H1 (cell line): ENCODE measurements at regions not wholly inside any gene's neighbourhood (a gene's known extent, or its start where the extent isn't known, plus 50 kb on each side); places are given as distances from the start of the nearest gene placed in this dataset.

ENCODE experiments used
- ATF3 ChIP-seq: IDR thresholded peaks from 2 replicates; pipeline ENCODE4 v1.6.1; 2011; ENCODE audit warnings: low read depth, mild to moderate bottlenecking, low read length; ENCODE audit not compliant: insufficient read depth
- BCL11A ChIP-seq, 2 experiments: IDR thresholded peaks; one replicate each; pipeline ENCODE4 v1.6.1; 2011; ENCODE audit warnings: low read depth in 2 of 2, low read length in 2 of 2, mild to moderate bottlenecking in 2 of 2
- BRCA1 ChIP-seq: IDR thresholded peaks from 2 replicates; pipeline ENCODE4 v1.6.1; 2012; ENCODE audit warnings: low read depth, low read length, improper control_type of control experiment
- CBX5 ChIP-seq: fragments of 300-800, 300-1000 bp; sonication (generic); IDR thresholded peaks from 2 replicates; pipeline ENCODE4 v1.7.1; 2016; ENCODE audit warnings: antibody characterized with exemption, low read length, low read depth
- CBX8 ChIP-seq: fragments of 300-800, 300-1000 bp; sonication (generic); IDR thresholded peaks from 2 replicates; pipeline ENCODE4 v1.7.1; 2016; ENCODE audit warnings: low read depth, low read length, borderline replicate concordance
- CHD7 ChIP-seq: fragments of 300-600 bp; sonication (generic); IDR thresholded peaks from 2 replicates; pipeline ENCODE4 v1.7.1; 2012; ENCODE audit warnings: low read length, moderate library complexity, mild to moderate bottlenecking, inconsistent platforms; ENCODE audit not compliant: insufficient replicate concordance
- KDM4A ChIP-seq: IDR thresholded peaks from one replicate; pipeline ENCODE4 v1.7.1; 2012; ENCODE audit warnings: low read depth, mild to moderate bottlenecking, moderate library complexity, low read length, inconsistent platforms; ENCODE audit not compliant: severe bottlenecking
- RBBP5 ChIP-seq: IDR thresholded peaks from 2 replicates; pipeline ENCODE4 v1.7.1; 2012; ENCODE audit warnings: low read depth, mild to moderate bottlenecking, inconsistent platforms, low read length, moderate library complexity, borderline replicate concordance
- RFX5 ChIP-seq: IDR thresholded peaks from 2 replicates; pipeline ENCODE4 v1.6.1; 2011; ENCODE audit warnings: low read depth, low read length, improper control_type of control experiment, borderline replicate concordance
- SAP30 ChIP-seq: fragments of 300-600 bp; sonication (generic); IDR thresholded peaks from 2 replicates; pipeline ENCODE4 v1.7.1; 2012; ENCODE audit warnings: low read length, moderate library complexity, mild to moderate bottlenecking, inconsistent platforms; ENCODE audit not compliant: insufficient read depth, insufficient replicate concordance

- no peak for TF ChIP-seq CHD7
- TF ChIP-seq CBX5: no peak
- TF ChIP-seq SAP30: no peak
- no peak for TF ChIP-seq CBX8
- TF ChIP-seq BCL11A (IDR thresholded peaks at IDR 0.05; ENCODE audit: low read depth in 2 of 2, low read length in 2 of 2): no peak
- no peak for TF ChIP-seq BRCA1
- TF ChIP-seq ATF3: no peak
- no peak for TF ChIP-seq RFX5
- no peak for TF ChIP-seq KDM4A
- no peak for TF ChIP-seq RBBP5
Observed at GRCh38 chr11:106391771-106392420, 314.4 kb downstream of the AASDHPPT start (continued).
